SJSA1 (cell line): ENCODE measurements at regions not wholly inside any gene's neighbourhood (a gene's known extent, or its start where the extent isn't known, plus 50 kb on each side); places are given as distances from the start of the nearest gene placed in this dataset.

Source experiments
- DNase-seq, 2 experiments: peaks; one replicate each; pipeline ENCODE4 v3.0.0-alpha.2; 2015 to 2020; ENCODE audit warnings: low spot score in 2 of 2, low read depth in 1 of 2
- H3K27ac ChIP-seq: fragments of 250-450 bp; sonication (Bioruptor Pico); 2 replicates; pipeline ENCODE4 v1.5.1; 2020; ENCODE audit warnings: mild to moderate bottlenecking, moderate library complexity
- H3K27me3 ChIP-seq: fragments of 250-450 bp; sonication (Bioruptor Pico); replicated peaks from 2 replicates; pipeline ENCODE4 v1.5.1; 2020; ENCODE audit warnings: mild to moderate bottlenecking, moderate library complexity
- H3K36me3 ChIP-seq: fragments of 250-450 bp; sonication (Bioruptor Pico); 2 replicates; pipeline ENCODE4 v1.5.1; 2020; ENCODE audit warnings: mild to moderate bottlenecking
- H3K4me1 ChIP-seq: fragments of 250-450 bp; sonication (Bioruptor Pico); replicated peaks from 2 replicates; pipeline ENCODE4 v1.6.1; 2021; ENCODE audit warnings: mild to moderate bottlenecking
- H3K4me3 ChIP-seq: fragments of 250-450 bp; sonication (Bioruptor Pico); 2 replicates; pipeline ENCODE4 v1.5.1; 2020; ENCODE audit warnings: mild to moderate bottlenecking
- H3K9me3 ChIP-seq: fragments of 250-450 bp; sonication (Bioruptor Pico); replicated peaks from 2 replicates; pipeline ENCODE4 v1.5.1; 2020; ENCODE audit warnings: mild to moderate bottlenecking

- Histone ChIP-seq H3K4me3 (no peak overlapping the region), H3K36me3 (no peaks in the 10 kb centered on the region), H3K27ac (no peak overlapping the region), H3K27me3 (no peaks in the 10 kb centered on the region), H3K9me3 (no peaks in the 10 kb centered on the region), H3K4me1 (no peaks in the 10 kb centered on the region)
- no peak for DNase-seq
Measured at GRCh38 chr11:112310848-112311247, 50.2 kb upstream of the PLET1 start.

GRCh38 chr11:112315057-112315720 lies 54.5 kb upstream of the PLET1 start:
- Histone ChIP-seq H3K4me1 (peaks cover 28% of the 10 kb centered on the region), H3K36me3 (no peaks in the 10 kb centered on the region), H3K9me3 (no peaks in the 10 kb centered on the region), H3K27ac (no peak overlapping the region), H3K27me3 (no peaks in the 10 kb centered on the region), H3K4me3 (no peak overlapping the region)
- DNase-seq, result no peak

DNA sequence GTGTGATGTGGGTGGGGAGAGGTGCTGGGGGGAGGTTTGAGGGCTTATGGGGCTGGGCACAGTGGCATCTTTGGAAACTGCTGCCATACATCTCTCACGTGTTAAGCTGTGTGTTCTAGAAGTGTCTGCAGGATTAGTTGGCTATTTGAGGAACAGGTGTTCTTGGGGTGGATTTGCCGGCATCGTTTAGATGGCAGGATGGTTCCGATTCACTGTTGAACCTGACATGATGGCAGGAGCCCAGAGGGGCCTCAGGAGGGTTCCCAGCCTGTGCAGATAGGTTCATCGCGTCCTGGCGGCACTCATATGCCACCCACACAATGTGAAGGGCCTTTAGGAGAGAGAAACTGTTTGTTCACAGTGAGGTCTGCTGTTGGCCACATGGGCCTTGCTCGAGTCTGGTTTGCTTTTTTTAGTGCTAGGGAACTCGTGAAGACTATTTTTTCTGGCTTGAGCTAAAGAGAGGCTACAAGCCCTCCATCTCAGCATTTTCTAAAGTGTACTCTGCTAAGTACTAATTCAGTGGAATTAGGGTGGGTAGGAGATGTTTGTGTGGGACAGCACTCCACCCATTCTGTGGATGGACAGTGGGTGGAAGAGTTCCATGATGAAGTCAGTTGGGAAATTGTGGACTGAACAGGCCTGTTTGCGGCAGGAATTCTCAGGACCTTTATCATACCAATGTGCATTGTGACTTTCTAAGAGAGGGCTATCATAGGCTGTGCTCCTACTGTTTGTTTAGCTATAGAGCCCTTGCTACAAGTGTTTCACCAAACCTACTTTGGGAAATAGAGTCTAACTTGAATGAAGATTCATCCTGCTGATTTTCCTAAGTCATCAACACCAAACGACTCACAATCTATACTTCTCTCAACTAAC lies 55.4 kb upstream of the PLET1 start:
- Histone ChIP-seq H3K36me3 (no peaks in the 10 kb centered on the region), H3K4me3 (no peak overlapping the region), H3K4me1 (peaks cover 38% of the 10 kb centered on the region), H3K27me3 (no peaks in the 10 kb centered on the region), H3K9me3 (no peaks in the 10 kb centered on the region), H3K27ac (no peak overlapping the region)
- DNase-seq, result no peak

DNA sequence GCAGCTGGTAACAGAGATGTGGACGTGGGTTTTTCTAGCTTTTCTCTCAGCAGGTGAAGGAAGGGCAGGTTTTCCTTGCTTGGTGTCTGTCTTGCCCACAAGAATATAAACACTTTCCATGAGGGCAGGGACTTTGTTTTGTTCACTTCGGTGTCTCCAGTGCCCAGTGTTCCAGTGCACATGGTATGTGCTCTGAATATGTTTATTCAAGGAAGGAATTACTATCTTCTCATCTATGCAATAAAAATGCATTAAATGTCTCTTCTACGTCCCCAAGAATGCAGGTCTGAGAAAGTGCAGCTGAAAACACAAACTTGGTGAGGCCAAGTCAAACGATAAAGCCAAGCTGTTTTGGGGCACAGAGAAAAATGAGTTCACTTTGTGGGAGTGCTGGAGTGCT lies 56.3 kb upstream of the PLET1 start:
- Histone ChIP-seq H3K9me3 (no peaks in the 10 kb centered on the region), H3K4me1 (peaks cover 46% of the 10 kb centered on the region), H3K36me3 (no peaks in the 10 kb centered on the region), H3K27me3 (no peaks in the 10 kb centered on the region), H3K4me3 (no peak overlapping the region), H3K27ac (peak overlapping the region; percentile 68)
- peak in 1 of 2 experiments; percentile 14 for DNase-seq

DNA sequence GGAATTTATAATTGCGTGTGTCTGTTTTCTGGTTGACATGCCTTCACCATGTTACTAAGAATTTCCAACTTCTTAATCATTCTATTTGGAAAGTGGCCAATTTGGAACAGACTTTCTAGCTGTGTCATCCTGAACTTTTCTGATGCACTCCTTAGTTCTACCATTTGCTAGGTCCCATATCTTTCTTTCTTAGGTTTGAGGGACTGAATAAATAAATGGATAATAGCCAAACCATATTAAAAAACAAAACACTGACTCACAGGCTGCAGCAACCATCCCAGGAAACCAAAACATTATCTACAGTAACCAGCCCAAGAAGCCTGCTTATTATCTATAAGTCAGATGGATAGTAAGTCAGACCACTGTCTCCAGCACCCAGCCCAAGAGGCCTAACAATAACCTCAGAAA lies 57.5 kb upstream of the PLET1 start:
- H3K9me3 ChIP-seq, result no peaks in the 10 kb centered on the region
- peak in 1 of 2 experiments; percentile 71 for DNase-seq
- no peaks in the 10 kb centered on the region for H3K27me3 ChIP-seq
- H3K4me3 ChIP-seq, result no peak overlapping the region
- H3K27ac ChIP-seq, result peak overlapping the region; percentile 68
- no peaks in the 10 kb centered on the region for H3K36me3 ChIP-seq
- peaks cover 47% of the 10 kb centered on the region for H3K4me1 ChIP-seq

DNA sequence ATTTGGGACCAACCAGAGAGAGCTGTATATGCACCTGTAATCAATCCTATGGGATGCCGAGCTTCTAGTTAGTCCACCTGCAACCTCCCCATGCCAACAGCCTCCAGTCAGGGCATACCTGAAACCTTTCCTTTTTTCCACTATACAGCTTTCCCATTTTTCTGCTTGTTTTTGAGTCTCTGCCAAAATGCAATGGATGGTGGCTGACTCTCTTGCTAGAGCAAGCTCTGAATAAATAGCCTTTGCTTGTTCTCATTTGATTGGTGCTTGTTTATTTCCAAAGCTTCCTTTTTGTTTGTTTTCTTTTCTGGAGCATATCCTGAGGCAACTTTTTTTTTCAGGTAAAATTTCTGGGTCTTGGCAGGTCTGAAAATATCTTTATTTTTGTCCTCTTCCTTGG lies 58.0 kb upstream of the PLET1 start:
- no peak for DNase-seq
- H3K9me3 ChIP-seq, result no peaks in the 10 kb centered on the region

DNA sequence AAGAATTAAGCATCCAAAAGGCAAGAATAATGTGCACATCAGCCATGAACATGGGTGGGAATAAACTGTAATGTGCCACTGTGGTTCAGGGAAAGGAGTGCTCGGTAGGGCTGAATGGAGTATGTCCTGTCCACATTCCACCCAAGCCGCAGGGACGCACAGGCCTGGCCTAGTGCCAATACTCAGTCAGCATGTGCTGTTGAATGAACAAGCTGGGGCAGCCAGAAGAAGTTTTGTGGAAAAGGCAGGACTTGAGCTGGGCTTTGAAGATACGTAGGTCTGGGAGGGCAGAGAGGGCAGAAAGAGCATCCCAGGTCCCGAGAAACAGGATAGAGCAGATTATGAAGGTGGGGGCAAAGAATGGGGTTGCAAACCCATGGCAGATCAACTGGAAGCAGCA lies 60.0 kb upstream of the PLET1 start:
- Histone ChIP-seq H3K4me1 (peaks cover 47% of the 10 kb centered on the region), H3K27ac (no peak overlapping the region), H3K4me3 (no peak overlapping the region), H3K36me3 (no peaks in the 10 kb centered on the region), H3K27me3 (no peaks in the 10 kb centered on the region), H3K9me3 (no peaks in the 10 kb centered on the region)
- peak; percentile 58 to 80 for DNase-seq

More for the DNA sequence above, 58.0 kb upstream of the PLET1 start:
- H3K4me1 ChIP-seq, result peaks cover 47% of the 10 kb centered on the region
- H3K4me3 ChIP-seq, result no peak overlapping the region
- H3K27me3 ChIP-seq, result no peaks in the 10 kb centered on the region
- H3K36me3 ChIP-seq, result no peaks in the 10 kb centered on the region
- H3K27ac ChIP-seq, result peak overlapping the region; percentile 68

- Histone ChIP-seq H3K4me1 (peaks cover 47% of the 10 kb centered on the region), H3K27me3 (no peaks in the 10 kb centered on the region), H3K36me3 (no peaks in the 10 kb centered on the region), H3K27ac (no peak overlapping the region), H3K9me3 (no peaks in the 10 kb centered on the region), H3K4me3 (no peak overlapping the region)
- DNase-seq, result peak in 1 of 2 experiments; percentile 26
Measured at GRCh38 chr11:112321501-112322172, 61.0 kb upstream of the PLET1 start.

- no peaks in the 10 kb centered on the region for H3K27me3 ChIP-seq
- no peaks in the 10 kb centered on the region for H3K36me3 ChIP-seq
- no peak for DNase-seq
- H3K4me3 ChIP-seq, result no peak overlapping the region
- no peak overlapping the region for H3K27ac ChIP-seq
- H3K9me3 ChIP-seq, result no peaks in the 10 kb centered on the region
- peaks cover 41% of the 10 kb centered on the region for H3K4me1 ChIP-seq
Measured at GRCh38 chr11:112322173-112322790, 61.6 kb upstream of the PLET1 start.

DNA sequence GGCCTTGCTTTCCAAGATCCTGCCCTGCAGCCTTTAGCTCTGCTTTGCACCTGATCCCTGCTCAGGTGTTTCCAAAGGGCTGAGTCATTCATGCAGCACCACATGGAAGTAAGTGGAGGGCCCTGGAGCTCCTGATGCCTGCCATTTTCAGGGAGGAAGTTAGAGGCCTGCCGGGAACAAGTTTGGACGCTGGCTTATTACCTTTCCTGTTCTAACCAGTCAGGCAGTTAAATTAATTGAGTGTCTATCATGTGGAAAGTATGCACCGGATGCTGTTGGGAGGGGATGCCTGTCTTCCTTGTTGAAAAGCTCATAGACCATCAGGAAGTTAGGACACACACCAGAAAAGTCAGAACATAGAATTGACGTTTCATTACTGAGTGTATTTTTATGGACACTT lies 73.7 kb upstream of the PLET1 start:
- H3K4me3 ChIP-seq, result no peak overlapping the region
- H3K9me3 ChIP-seq, result no peaks in the 10 kb centered on the region
- DNase-seq, result no peak
- H3K4me1 ChIP-seq, result no peaks in the 10 kb centered on the region
- no peaks in the 10 kb centered on the region for H3K36me3 ChIP-seq
- no peak overlapping the region for H3K27ac ChIP-seq
- H3K27me3 ChIP-seq, result no peaks in the 10 kb centered on the region

DNA sequence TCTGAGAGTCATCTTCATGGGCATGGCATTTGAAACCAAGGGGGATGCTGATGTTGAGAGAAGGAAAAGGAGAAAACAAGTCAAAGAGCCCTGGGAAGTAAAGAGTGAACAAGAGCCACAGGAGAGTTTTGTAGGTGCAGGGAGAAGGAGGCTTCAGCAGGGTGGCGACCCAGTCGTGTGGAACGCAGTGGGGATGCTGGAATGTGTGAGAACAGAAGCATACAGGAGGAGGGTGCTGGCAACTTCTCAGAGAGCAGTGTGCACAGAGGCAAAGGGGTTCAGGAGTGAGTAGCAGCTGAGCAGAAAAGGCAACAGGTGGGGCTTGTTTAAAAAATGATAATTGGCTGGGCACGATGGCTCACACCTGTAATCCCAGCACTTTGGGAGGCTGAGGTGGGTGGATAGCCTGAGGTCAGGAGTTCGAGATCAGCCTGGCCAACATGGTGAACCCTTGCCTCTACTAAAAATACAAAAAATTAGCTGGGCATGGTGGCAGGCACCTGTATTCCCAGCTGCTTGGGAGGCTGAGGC lies 75.8 kb upstream of the PLET1 start:
- Histone ChIP-seq H3K4me1 (no peaks in the 10 kb centered on the region), H3K27me3 (no peaks in the 10 kb centered on the region), H3K4me3 (no peak overlapping the region), H3K9me3 (no peaks in the 10 kb centered on the region), H3K27ac (no peak overlapping the region), H3K36me3 (no peaks in the 10 kb centered on the region)
- DNase-seq, result no peak

DNA sequence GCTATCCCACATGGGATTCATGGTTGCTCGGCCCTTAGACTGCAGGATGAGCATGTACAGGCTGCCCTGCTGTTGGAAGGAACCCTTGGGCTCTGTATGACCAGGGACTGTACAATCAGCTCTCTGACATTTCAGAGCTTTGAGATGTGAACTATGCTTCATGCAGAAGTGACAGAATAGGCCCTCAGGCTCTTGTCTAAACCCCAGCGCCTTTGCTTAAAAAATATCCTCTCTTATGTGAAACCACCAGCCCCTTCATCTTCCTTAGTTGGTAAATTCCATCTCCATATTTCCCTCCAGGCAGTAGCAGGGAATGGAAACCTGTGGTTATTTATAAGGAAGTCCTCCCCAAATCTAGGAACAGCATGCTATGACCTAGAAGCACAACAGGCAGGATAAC lies 78.9 kb upstream of the PLET1 start:
- Histone ChIP-seq H3K36me3 (no peaks in the 10 kb centered on the region), H3K4me1 (no peaks in the 10 kb centered on the region), H3K4me3 (no peak overlapping the region), H3K27me3 (no peaks in the 10 kb centered on the region), H3K9me3 (no peaks in the 10 kb centered on the region), H3K27ac (no peak overlapping the region)
- no peak for DNase-seq

GRCh38 chr11:112343368-112344039 lies 82.8 kb upstream of the PLET1 start:
- no peaks in the 10 kb centered on the region for H3K27me3 ChIP-seq
- H3K27ac ChIP-seq, result no peak overlapping the region

More at GRCh38 chr11:112343368-112344039, 82.8 kb upstream of the PLET1 start:
- Histone ChIP-seq H3K4me1 (no peaks in the 10 kb centered on the region), H3K9me3 (no peaks in the 10 kb centered on the region), H3K36me3 (no peaks in the 10 kb centered on the region), H3K4me3 (no peak overlapping the region)
- DNase-seq, result no peak
